IMR-90 (cell line): ENCODE measurements at regions not wholly inside any gene's neighbourhood (a gene's known extent, or its start where the extent isn't known, plus 50 kb on each side); places are given as distances from the start of the nearest gene placed in this dataset.

Source experiments
- BHLHE40 ChIP-seq: fragments of 150-350 bp; IDR thresholded peaks from 2 replicates; pipeline ENCODE4 v1.6.1; 2016; ENCODE audit warnings: mild to moderate bottlenecking, low read depth, low read length
- CEBPB ChIP-seq: IDR thresholded peaks from 2 replicates; pipeline ENCODE4 v1.6.1; 2012; ENCODE audit warnings: low read depth, low read length, improper control_type of control experiment
- CHD1 ChIP-seq: IDR thresholded peaks from 2 replicates; pipeline ENCODE4 v1.6.1; 2012; ENCODE audit warnings: low read depth, low read length, improper control_type of control experiment
- CTCF ChIP-seq: conservative IDR thresholded peaks from 2 replicates; pipeline ENCODE4 v1.5.1; 2012; ENCODE audit warnings: mild to moderate bottlenecking, low read depth, low read length, improper control_type of control experiment
- FOS ChIP-seq: fragments of 150-350 bp; IDR thresholded peaks from 2 replicates; pipeline ENCODE4 v1.6.1; 2016; ENCODE audit warnings: low read depth, low read length
- MAFK ChIP-seq: IDR thresholded peaks from 2 replicates; pipeline ENCODE4 v1.6.1; 2012; ENCODE audit warnings: low read depth, low read length, improper control_type of control experiment
- MXI1 ChIP-seq: IDR thresholded peaks from 2 replicates; pipeline ENCODE4 v1.6.1; 2012; ENCODE audit warnings: low read depth, mild to moderate bottlenecking, low read length, moderate library complexity, borderline replicate concordance
- POLR2A ChIP-seq: IDR thresholded peaks from 2 replicates; pipeline ENCODE4 v1.6.1; 2012; ENCODE audit warnings: mild to moderate bottlenecking, low read depth, low read length
- RAD21 ChIP-seq: IDR thresholded peaks from 2 replicates; pipeline ENCODE4 v1.6.1; 2012; ENCODE audit warnings: low read length, improper control_type of control experiment
- RFX5 ChIP-seq: IDR thresholded peaks from 2 replicates; pipeline ENCODE4 v1.8.0; 2012; ENCODE audit warnings: low read depth, mild to moderate bottlenecking, low read length, moderate library complexity
- SMC3 ChIP-seq: fragments of 150-350 bp; IDR thresholded peaks from 2 replicates; pipeline ENCODE4 v1.6.1; 2016; ENCODE audit warnings: low read depth, mild to moderate bottlenecking, antibody characterized with exemption, low read length, moderate library complexity
- USF2 ChIP-seq: fragments of 150-350 bp; IDR thresholded peaks from 2 replicates; pipeline ENCODE4 v1.6.1; 2017; ENCODE audit warnings: mild to moderate bottlenecking, antibody characterized with exemption, low read length, low read depth
- TF ChIP-seq, protein P1 (sequence below): fragments of 150-350 bp; IDR thresholded peaks from 2 replicates; pipeline ENCODE4 v1.6.1; 2016; ENCODE audit warnings: low read depth, mild to moderate bottlenecking, low read length, moderate library complexity, borderline replicate concordance

- no peak for TF ChIP-seq CTCF
- no peak for TF ChIP-seq RAD21
- no peak for TF ChIP-seq CHD1
- TF ChIP-seq RFX5, result no peak
- TF ChIP-seq MXI1, result no peak
- TF ChIP-seq MAFK, result no peak
- TF ChIP-seq POLR2A, result no peak
- TF ChIP-seq USF2, result no peak
- TF ChIP-seq BHLHE40, result no peak
- no peak for TF ChIP-seq SMC3
- TF ChIP-seq, protein P1, sequence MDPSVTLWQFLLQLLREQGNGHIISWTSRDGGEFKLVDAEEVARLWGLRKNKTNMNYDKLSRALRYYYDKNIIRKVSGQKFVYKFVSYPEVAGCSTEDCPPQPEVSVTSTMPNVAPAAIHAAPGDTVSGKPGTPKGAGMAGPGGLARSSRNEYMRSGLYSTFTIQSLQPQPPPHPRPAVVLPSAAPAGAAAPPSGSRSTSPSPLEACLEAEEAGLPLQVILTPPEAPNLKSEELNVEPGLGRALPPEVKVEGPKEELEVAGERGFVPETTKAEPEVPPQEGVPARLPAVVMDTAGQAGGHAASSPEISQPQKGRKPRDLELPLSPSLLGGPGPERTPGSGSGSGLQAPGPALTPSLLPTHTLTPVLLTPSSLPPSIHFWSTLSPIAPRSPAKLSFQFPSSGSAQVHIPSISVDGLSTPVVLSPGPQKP, result no peak
- no peak for TF ChIP-seq FOS
- no peak for TF ChIP-seq CEBPB
These were observed 111.7 kb upstream of the ZEB2 start for GRCh38 chr2:144631636-144632035.
